H9 (cell line): ENCODE measurements at regions not wholly inside any gene's neighbourhood (a gene's known extent, or its start where the extent isn't known, plus 50 kb on each side); places are given as distances from the start of the nearest gene placed in this dataset.

Source experiments
- DNase-seq: peaks from one replicate; pipeline ENCODE4 v3.0.0-alpha.2; 2017
- H2AFZ ChIP-seq: one replicate; pipeline ENCODE4 v1.6.1; 2013; ENCODE audit warnings: mild to moderate bottlenecking, low read length, control low read depth, moderate library complexity
- H2AK5ac ChIP-seq: 2 replicates; pipeline ENCODE4 v1.6.1; 2013; ENCODE audit warnings: low read length, control low read depth, mixed read lengths; ENCODE audit not compliant: insufficient read length
- H2BK120ac ChIP-seq: one replicate; pipeline ENCODE4 v1.6.1; 2013; ENCODE audit warnings: low read depth, mild to moderate bottlenecking, low read length, control low read depth, inconsistent platforms; ENCODE audit not compliant: poor library complexity, severe bottlenecking
- H2BK12ac ChIP-seq: 2 replicates; pipeline ENCODE4 v1.6.1; 2013; ENCODE audit warnings: low read length, control low read depth, mixed read lengths, low read depth; ENCODE audit not compliant: insufficient read length
- H2BK15ac ChIP-seq: 2 replicates; pipeline ENCODE4 v1.6.1; 2013; ENCODE audit warnings: low read depth, low read length, control low read depth
- H2BK20ac ChIP-seq: one replicate; pipeline ENCODE4 v1.6.1; 2013; ENCODE audit warnings: low read depth, mild to moderate bottlenecking, low read length, control low read depth, inconsistent platforms; ENCODE audit not compliant: poor library complexity, severe bottlenecking
- H2BK5ac ChIP-seq: 2 replicates; pipeline ENCODE4 v1.6.1; 2013; ENCODE audit warnings: low read length, control low read depth, mixed read lengths; ENCODE audit not compliant: insufficient read length
- H3K14ac ChIP-seq: 2 replicates; pipeline ENCODE4 v1.6.1; 2013; ENCODE audit warnings: low read length, control low read depth; ENCODE audit not compliant: insufficient read depth
- H3K18ac ChIP-seq: 2 replicates; pipeline ENCODE4 v1.6.1; 2013; ENCODE audit warnings: low read depth, mild to moderate bottlenecking, mixed read lengths, low read length, control low read depth; ENCODE audit not compliant: insufficient read length
- H3K23ac ChIP-seq: 2 replicates; pipeline ENCODE4 v1.6.1; 2013; ENCODE audit warnings: low read length, control low read depth, mixed read lengths, low read depth; ENCODE audit not compliant: insufficient read length
- H3K23me2 ChIP-seq: 2 replicates; pipeline ENCODE4 v1.6.1; 2013; ENCODE audit warnings: low read depth, mild to moderate bottlenecking, mixed read lengths, low read length, control low read depth; ENCODE audit not compliant: insufficient read length, poor library complexity, severe bottlenecking
- H3K27ac ChIP-seq: 2 replicates; pipeline ENCODE4 v1.5.1; 2013; ENCODE audit warnings: low read length, control low read depth, mixed read lengths, low read depth; ENCODE audit not compliant: insufficient read length
- H3K27me3 ChIP-seq: 2 replicates; pipeline ENCODE4 v1.6.1; 2013; ENCODE audit warnings: low read length, control low read depth, inconsistent platforms; ENCODE audit not compliant: insufficient read depth
- H3K4ac ChIP-seq: 2 replicates; pipeline ENCODE4 v1.6.1; 2013; ENCODE audit warnings: low read depth, mild to moderate bottlenecking, control low read depth, inconsistent platforms, low read length, moderate library complexity
- H3K4me1 ChIP-seq: 2 replicates; pipeline ENCODE4 v1.6.1; 2013; ENCODE audit warnings: low read length, control low read depth, inconsistent platforms; ENCODE audit not compliant: insufficient read depth
- H3K4me2 ChIP-seq: 2 replicates; pipeline ENCODE4 v1.6.1; 2013; ENCODE audit warnings: low read length, control low read depth, mixed read lengths; ENCODE audit not compliant: insufficient read length, insufficient read depth
- H3K56ac ChIP-seq: 2 replicates; pipeline ENCODE4 v1.6.1; 2013; ENCODE audit warnings: low read depth, mild to moderate bottlenecking, mixed read lengths, low read length, control low read depth; ENCODE audit not compliant: insufficient read length
- H3K79me1 ChIP-seq: 2 replicates; pipeline ENCODE4 v1.6.1; 2013; ENCODE audit warnings: low read depth, mild to moderate bottlenecking, moderate library complexity, low read length, control low read depth, inconsistent platforms; ENCODE audit not compliant: insufficient read depth, poor library complexity, severe bottlenecking
- H3K79me2 ChIP-seq: 2 replicates; pipeline ENCODE4 v1.6.1; 2013; ENCODE audit warnings: low read length, control low read depth, inconsistent platforms; ENCODE audit not compliant: insufficient read depth
- H3K9ac ChIP-seq: 2 replicates; pipeline ENCODE4 v1.6.1; 2013; ENCODE audit warnings: low read length, control low read depth, mixed read lengths; ENCODE audit not compliant: insufficient read length; ENCODE audit errors: extremely low read depth
- H3K9me3 ChIP-seq: one replicate; pipeline ENCODE4 v1.6.1; 2013; ENCODE audit warnings: low read depth, low read length, inconsistent platforms; ENCODE audit not compliant: control insufficient read depth
- H3T11ph ChIP-seq: one replicate; pipeline ENCODE4 v1.6.1; 2013; ENCODE audit warnings: mild to moderate bottlenecking, low read length, control low read depth, inconsistent platforms
- H4K20me1 ChIP-seq: one replicate; pipeline ENCODE4 v1.6.1; 2013; ENCODE audit not compliant: control insufficient read depth, insufficient read length, insufficient read depth
- H4K5ac ChIP-seq: 2 replicates; pipeline ENCODE4 v1.6.1; 2013; ENCODE audit warnings: low read depth, mild to moderate bottlenecking, mixed read lengths, low read length, control low read depth; ENCODE audit not compliant: insufficient read length
- H4K8ac ChIP-seq: replicated peaks from 2 replicates; pipeline ENCODE4 v1.6.1; 2013; ENCODE audit warnings: low read length, control low read depth, mixed read lengths, low read depth; ENCODE audit not compliant: insufficient read length
- H4K91ac ChIP-seq: 2 replicates; pipeline ENCODE4 v1.6.1; 2013; ENCODE audit warnings: low read depth, mild to moderate bottlenecking, moderate library complexity, mixed read lengths, low read length, control low read depth; ENCODE audit not compliant: insufficient read length
- H3K27ac Mint-ChIP-seq, 3 experiments: 2 replicates in 2 of 3; 3 replicates in 1 of 3; pipeline ENCODE4 v1.8.0; 2020 to 2021; ENCODE audit warnings: mixed read lengths in 3 of 3, mild to moderate bottlenecking in 1 of 3, moderate library complexity in 1 of 3
- H3K27me3 Mint-ChIP-seq: 2 replicates; pipeline ENCODE4 v1.8.0; 2021; ENCODE audit warnings: low read depth, mild to moderate bottlenecking, moderate library complexity, mixed read lengths
- H3K36me3 Mint-ChIP-seq, 3 experiments: 2 replicates in 2 of 3; 3 replicates in 1 of 3; pipeline ENCODE4 v1.8.0; 2020 to 2021; ENCODE audit warnings: low read depth in 3 of 3, mixed read lengths in 3 of 3; ENCODE audit not compliant: insufficient read depth in 1 of 3
- H3K4me1 Mint-ChIP-seq, 2 experiments: 2 replicates each; pipeline ENCODE4 v1.8.0; 2020; ENCODE audit warnings: mixed read lengths in 2 of 2
- H3K4me3 Mint-ChIP-seq, 2 experiments: 2 replicates in 1 of 2; 3 replicates in 1 of 2; pipeline ENCODE4 v1.8.0; 2020 to 2021; ENCODE audit warnings: mild to moderate bottlenecking in 2 of 2, mixed read lengths in 2 of 2, moderate library complexity in 1 of 2
- H3K9me3 Mint-ChIP-seq, 2 experiments: 2 replicates in 1 of 2; 3 replicates in 1 of 2; pipeline ENCODE4 v1.8.0; 2020; ENCODE audit warnings: mild to moderate bottlenecking in 2 of 2, mixed read lengths in 2 of 2, moderate library complexity in 1 of 2
- WGBS: extraction: QIAGEN DNeasy Blood & Tissue Kit; methylation state at CpG from one replicate; pipeline ENCODE4 v1.1.7; 2013; ENCODE audit warnings: missing lambda C conversion rate, low lambda C conversion rate, mixed read lengths; ENCODE audit not compliant: insufficient read length; ENCODE audit errors: extremely low coverage; 5-methylcytosine and 5-hydroxymethylcytosine counted together
- TF ChIP-seq, protein P1 (sequence below): fragments of 200-600 bp; sonication (generic); conservative IDR thresholded peaks from 3 replicates; pipeline ENCODE4 v1.8.0; 2021; ENCODE audit warnings: antibody characterized with exemption, mild to moderate bottlenecking

DNA sequence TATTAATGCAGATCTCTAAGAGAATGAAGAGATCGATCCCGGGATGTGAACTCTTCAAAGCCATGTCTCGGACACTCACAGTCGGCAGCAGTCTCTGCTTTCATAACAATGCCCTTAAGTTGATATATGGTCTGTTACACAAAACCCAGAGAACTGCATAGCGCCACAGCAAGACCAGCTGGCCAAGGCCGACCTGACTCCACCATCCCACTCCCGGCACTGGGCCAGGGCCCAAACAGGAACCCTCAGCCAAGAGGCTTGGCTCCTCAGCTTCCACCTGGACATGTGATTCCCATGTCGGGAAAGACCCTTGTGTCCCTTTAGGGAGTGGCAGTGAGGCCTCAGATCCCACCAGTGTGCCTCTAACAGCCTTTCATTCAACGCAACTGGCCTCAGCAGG lies 106.6 kb upstream of the RNF32 start:
- H3K4me1 ChIP-seq = no peaks in the 10 kb centered on the region
- H3K56ac ChIP-seq = no peak overlapping the region
- no peaks in the 10 kb centered on the region for H3K23me2 ChIP-seq
- H4K8ac ChIP-seq = no peak overlapping the region
- H2AK5ac ChIP-seq = no peak overlapping the region
- Mint-ChIP-seq H3K27me3 (peaks cover 5% of the 10 kb centered on the region), H3K4me1 (no peaks in the 10 kb centered on the region), H3K9me3 (no peaks in the 10 kb centered on the region), H3K4me3 (no peak overlapping the region), H3K36me3 (no peaks in the 10 kb centered on the region; a peak in 1 of 7 replicates), H3K27ac (no peak overlapping the region)
- H3K79me1 ChIP-seq = no peaks in the 10 kb centered on the region
- H3K27ac ChIP-seq = no peak overlapping the region
- TF ChIP-seq, protein P1, sequence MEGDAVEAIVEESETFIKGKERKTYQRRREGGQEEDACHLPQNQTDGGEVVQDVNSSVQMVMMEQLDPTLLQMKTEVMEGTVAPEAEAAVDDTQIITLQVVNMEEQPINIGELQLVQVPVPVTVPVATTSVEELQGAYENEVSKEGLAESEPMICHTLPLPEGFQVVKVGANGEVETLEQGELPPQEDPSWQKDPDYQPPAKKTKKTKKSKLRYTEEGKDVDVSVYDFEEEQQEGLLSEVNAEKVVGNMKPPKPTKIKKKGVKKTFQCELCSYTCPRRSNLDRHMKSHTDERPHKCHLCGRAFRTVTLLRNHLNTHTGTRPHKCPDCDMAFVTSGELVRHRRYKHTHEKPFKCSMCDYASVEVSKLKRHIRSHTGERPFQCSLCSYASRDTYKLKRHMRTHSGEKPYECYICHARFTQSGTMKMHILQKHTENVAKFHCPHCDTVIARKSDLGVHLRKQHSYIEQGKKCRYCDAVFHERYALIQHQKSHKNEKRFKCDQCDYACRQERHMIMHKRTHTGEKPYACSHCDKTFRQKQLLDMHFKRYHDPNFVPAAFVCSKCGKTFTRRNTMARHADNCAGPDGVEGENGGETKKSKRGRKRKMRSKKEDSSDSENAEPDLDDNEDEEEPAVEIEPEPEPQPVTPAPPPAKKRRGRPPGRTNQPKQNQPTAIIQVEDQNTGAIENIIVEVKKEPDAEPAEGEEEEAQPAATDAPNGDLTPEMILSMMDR = no peak
- H2BK5ac ChIP-seq = no peak overlapping the region
- no peak overlapping the region for H3T11ph ChIP-seq
- H3K18ac ChIP-seq = no peak overlapping the region
- no peak overlapping the region for H3K23ac ChIP-seq
- H3K14ac ChIP-seq = no peak overlapping the region
- no peaks in the 10 kb centered on the region for H4K20me1 ChIP-seq
- no peak for DNase-seq
- H4K91ac ChIP-seq = no peak overlapping the region
- H2BK120ac ChIP-seq = no peak overlapping the region
- H3K9ac ChIP-seq = no peak overlapping the region
- no peak overlapping the region for H2AFZ ChIP-seq
- no peak overlapping the region for H2BK20ac ChIP-seq
- H4K5ac ChIP-seq = no peak overlapping the region
- no peak overlapping the region for H2BK15ac ChIP-seq
- H3K4ac ChIP-seq = no peak overlapping the region
- no peaks in the 10 kb centered on the region for H3K9me3 ChIP-seq
- no peaks in the 10 kb centered on the region for H3K27me3 ChIP-seq
- no peak overlapping the region for H3K4me2 ChIP-seq
- WGBS = no CpG with 5 or more reads among the region's 9 CpGs
- no peaks in the 10 kb centered on the region for H3K79me2 ChIP-seq
- H2BK12ac ChIP-seq = no peak overlapping the region
